ENCODE measurements at regions not wholly inside any gene's neighbourhood (a gene's known extent, or its start where the extent isn't known, plus 50 kb on each side); places are given as distances from the start of the nearest gene placed in this dataset.

GRCh38 chr5:167644619-167645018 lies 646.8 kb upstream of the WWC1 start (continued):
- no peak for TF ChIP-seq ATF3 (CRISPR knock-in tag; conservative IDR thresholded peaks at IDR 0.05)
- no peak for TF ChIP-seq MXD4 (CRISPR knock-in tag; IDR thresholded peaks at IDR 0.05; ENCODE audit: borderline replicate concordance)
- TF ChIP-seq, protein P1, sequence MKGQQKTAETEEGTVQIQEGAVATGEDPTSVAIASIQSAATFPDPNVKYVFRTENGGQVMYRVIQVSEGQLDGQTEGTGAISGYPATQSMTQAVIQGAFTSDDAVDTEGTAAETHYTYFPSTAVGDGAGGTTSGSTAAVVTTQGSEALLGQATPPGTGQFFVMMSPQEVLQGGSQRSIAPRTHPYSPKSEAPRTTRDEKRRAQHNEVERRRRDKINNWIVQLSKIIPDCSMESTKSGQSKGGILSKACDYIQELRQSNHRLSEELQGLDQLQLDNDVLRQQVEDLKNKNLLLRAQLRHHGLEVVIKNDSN (CRISPR knock-in tag; IDR thresholded peaks at IDR 0.05) = no peak

DNA sequence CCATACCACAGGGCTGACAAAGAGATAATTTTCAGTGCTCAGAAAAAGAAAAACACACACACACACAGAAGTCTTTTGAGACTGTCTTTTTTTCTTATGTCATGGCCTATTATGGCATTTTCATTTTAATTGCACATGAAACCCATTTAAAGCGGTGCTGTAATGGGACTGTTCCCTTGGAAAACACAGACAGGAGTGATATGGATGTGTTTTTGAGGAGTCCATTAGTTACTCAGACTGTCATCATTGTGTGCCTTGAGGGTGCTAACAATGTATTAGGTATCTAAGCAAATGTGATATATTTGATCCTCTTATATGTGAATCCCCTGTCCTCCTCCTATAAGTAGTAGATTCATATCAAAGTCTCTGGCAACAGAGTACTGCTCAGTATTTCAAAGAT lies 642.0 kb upstream of the WWC1 start:
- ChIA-PET POLR2A (no interaction called here), CTCF (no interaction called here)
- Mint-ChIP-seq H3K4me3 (no peak overlapping the region), H3K27ac (no peak overlapping the region), H3K4me1 (peaks cover 7% of the 10 kb centered on the region; the same call in 1 of the 2 replicates), H3K27me3 (ENCODE audit: low read depth) (no peaks in the 10 kb centered on the region), H3K9me3 (peaks cover 5% of the 10 kb centered on the region; the same call in 1 of the 2 replicates), H3K36me3 (no peaks in the 10 kb centered on the region)
- no peak for ATAC-seq
- DNase-seq (ENCODE audit: low spot score) = no peak
- TF ChIP-seq NFATC4 (CRISPR knock-in tag; IDR thresholded peaks at IDR 0.05) (no peak), ELF4 (CRISPR knock-in tag; IDR thresholded peaks at IDR 0.05; ENCODE audit: low read depth) (no peak), GTF2I (CRISPR knock-in tag; conservative IDR thresholded peaks at IDR 0.05) (no peak), PRRX2 (CRISPR knock-in tag; IDR thresholded peaks at IDR 0.05) (no peak), ZNF232 (CRISPR knock-in tag; IDR thresholded peaks at IDR 0.05) (no peak), ZSCAN18 (CRISPR knock-in tag; IDR thresholded peaks at IDR 0.05) (no peak), ZNF671 (CRISPR knock-in tag; IDR thresholded peaks at IDR 0.05) (no peak), CDX4 (CRISPR knock-in tag; IDR thresholded peaks at IDR 0.05; ENCODE audit: borderline replicate concordance) (no peak)
- TF ChIP-seq, protein P1 (CRISPR knock-in tag; IDR thresholded peaks at IDR 0.05) = no peak
- TF ChIP-seq, protein P2, sequence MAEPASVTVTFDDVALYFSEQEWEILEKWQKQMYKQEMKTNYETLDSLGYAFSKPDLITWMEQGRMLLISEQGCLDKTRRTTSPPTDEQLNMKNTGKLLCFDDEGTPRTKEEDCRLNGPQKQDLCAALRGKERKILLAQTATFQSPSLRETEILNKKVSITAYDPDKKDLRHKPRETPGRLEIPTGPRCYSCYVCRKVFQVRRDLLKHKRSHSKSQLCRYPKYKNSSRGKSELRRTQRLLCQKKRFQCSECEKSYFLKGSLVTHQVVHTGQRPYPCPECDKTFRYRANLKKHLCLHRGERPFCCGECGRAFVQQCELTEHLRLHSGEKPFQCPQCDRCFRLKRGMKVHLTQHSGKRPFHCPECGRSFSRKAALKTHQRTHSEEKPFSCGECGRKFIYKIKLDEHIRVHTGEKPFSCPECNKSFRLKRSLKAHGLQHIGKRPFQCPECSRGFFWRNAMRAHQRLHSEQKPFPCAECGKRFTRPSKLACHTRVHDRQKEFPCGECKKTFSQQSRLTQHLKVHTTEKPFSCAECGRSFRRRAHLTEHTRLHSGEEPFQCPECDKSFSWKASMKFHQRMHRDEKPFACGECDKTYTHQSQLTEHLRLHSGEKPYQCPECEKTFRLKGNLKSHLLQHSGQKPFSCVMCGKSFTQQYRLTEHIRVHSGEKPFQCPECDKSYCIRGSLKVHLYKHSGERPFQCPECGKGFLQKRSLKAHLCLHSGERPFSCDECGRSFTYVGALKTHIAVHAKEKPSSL (CRISPR knock-in tag; conservative IDR thresholded peaks at IDR 0.05) = no peak

DNA sequence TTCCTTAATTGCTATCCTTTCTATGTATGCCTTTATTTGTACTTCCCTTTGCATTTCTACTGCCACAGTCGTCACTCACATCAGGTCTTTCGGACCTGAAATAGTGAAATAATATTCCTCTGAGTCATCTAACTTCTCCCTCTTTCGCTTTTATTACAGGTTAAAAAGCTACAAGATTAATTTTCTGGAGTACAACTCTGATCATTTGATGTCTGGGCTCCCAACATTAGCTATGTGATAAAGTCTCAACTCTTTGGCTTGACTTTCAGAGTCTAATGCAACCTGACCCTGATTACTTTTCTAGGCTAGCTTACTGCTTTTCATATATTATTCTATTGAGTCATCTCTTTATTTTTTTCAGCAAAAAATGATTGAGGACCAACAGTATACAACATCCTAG lies 638.8 kb upstream of the WWC1 start:
- H3K27ac Mint-ChIP-seq = no peak overlapping the region
- peaks cover 5% of the 10 kb centered on the region; the same call in 1 of the 2 replicates for H3K9me3 Mint-ChIP-seq
- ChIA-PET CTCF (interaction anchor here (0.7 kb wide), 1 partner anchor 1438 kb away, joined by 3 read pairs; no protein-coding TSS in a partner anchor), POLR2A (interaction anchor here (0.6 kb wide), 1 partner anchor 245 kb away, joined by 3 read pairs; no protein-coding TSS in a partner anchor)
- peaks cover 7% of the 10 kb centered on the region; the same call in 1 of the 2 replicates for H3K4me1 Mint-ChIP-seq
- TF ChIP-seq ZNF121 (CRISPR knock-in tag; IDR thresholded peaks at IDR 0.05) = no peak
- no peak for TF ChIP-seq ATF2 (CRISPR knock-in tag; IDR thresholded peaks at IDR 0.05; ENCODE audit: borderline replicate concordance, low read depth)
- no peak for ATAC-seq
- no peak for DNase-seq (ENCODE audit: low spot score)
- no peaks in the 10 kb centered on the region for H3K36me3 Mint-ChIP-seq
- no peaks in the 10 kb centered on the region for H3K27me3 Mint-ChIP-seq (ENCODE audit: low read depth)
- H3K4me3 Mint-ChIP-seq = no peak overlapping the region
